GM23338 (cell line): ENCODE measurements at regions not wholly inside any gene's neighbourhood (a gene's known extent, or its start where the extent isn't known, plus 50 kb on each side); places are given as distances from the start of the nearest gene placed in this dataset.

Source experiments
- ATAC-seq: fragments of 200-7000 bp; cut with Tn5 transposase; 3 replicates; pipeline ENCODE4 v1.9.1; 2020
- DNase-seq: peaks from one replicate; pipeline ENCODE4 v3.0.0-alpha.2; 2015; ENCODE audit warnings: low spot score
- H2AFZ ChIP-seq: fragments of 200-600 bp; sonication (generic); 2 replicates; pipeline ENCODE4 v1.8.0; 2016; ENCODE audit warnings: antibody characterized with exemption, mild to moderate bottlenecking, moderate library complexity
- H3F3A ChIP-seq: fragments of 200-600 bp; sonication (generic); replicated peaks from 2 replicates; pipeline ENCODE4 v1.8.0; 2017; ENCODE audit warnings: antibody characterized with exemption, mixed run types, low read depth
- H3K27ac ChIP-seq: fragments of 200-600 bp; sonication (generic); 2 replicates; pipeline ENCODE4 v1.6.1; 2016; ENCODE audit warnings: low read depth
- H3K27me3 ChIP-seq: fragments of 200-600 bp; sonication (generic); 2 replicates; pipeline ENCODE4 v1.8.0; 2016; ENCODE audit warnings: mild to moderate bottlenecking, mixed run types, moderate library complexity; ENCODE audit not compliant: insufficient read depth
- H3K36me3 ChIP-seq: fragments of 200-600 bp; sonication (generic); 2 replicates; pipeline ENCODE4 v1.8.0; 2016; ENCODE audit warnings: mild to moderate bottlenecking; ENCODE audit not compliant: insufficient read depth
- H3K4me1 ChIP-seq: fragments of 200-600 bp; sonication (generic); 2 replicates; pipeline ENCODE4 v1.8.0; 2016; ENCODE audit warnings: mild to moderate bottlenecking, moderate library complexity; ENCODE audit not compliant: insufficient read depth
- H3K4me2 ChIP-seq: fragments of 200-600 bp; sonication (generic); 2 replicates; pipeline ENCODE4 v1.7.1; 2017; ENCODE audit warnings: mixed run types
- H3K4me3 ChIP-seq: fragments of 200-600 bp; sonication (generic); 2 replicates; pipeline ENCODE4 v1.6.1; 2016; ENCODE audit warnings: mixed run types
- H3K79me2 ChIP-seq: fragments of 200-600 bp; sonication (generic); replicated peaks from 2 replicates; pipeline ENCODE4 v1.8.0; 2017; ENCODE audit warnings: mild to moderate bottlenecking; ENCODE audit not compliant: insufficient read depth
- H3K9me2 ChIP-seq: fragments of 200-600 bp; sonication (generic); 2 replicates; pipeline ENCODE4 v1.8.0; 2017; ENCODE audit not compliant: insufficient read depth
- H4K20me1 ChIP-seq: fragments of 200-600 bp; sonication (generic); replicated peaks from 2 replicates; pipeline ENCODE4 v1.8.0; 2017; ENCODE audit warnings: mild to moderate bottlenecking; ENCODE audit not compliant: insufficient read depth
- H3K27ac Mint-ChIP-seq: 2 replicates; pipeline ENCODE4 v1.8.0; 2020; ENCODE audit warnings: inconsistent platforms, mild to moderate bottlenecking, moderate library complexity, mixed read lengths
- H3K27me3 Mint-ChIP-seq: 3 replicates; pipeline ENCODE4 v1.8.0; 2022; ENCODE audit warnings: low read depth, mild to moderate bottlenecking, moderate library complexity, mixed read lengths, inconsistent platforms; ENCODE audit not compliant: insufficient read depth, poor library complexity
- H3K36me3 Mint-ChIP-seq: 3 replicates; pipeline ENCODE4 v1.8.0; 2021; ENCODE audit warnings: low read depth, mild to moderate bottlenecking, inconsistent platforms, moderate library complexity, mixed read lengths
- H3K4me1 Mint-ChIP-seq: 3 replicates; pipeline ENCODE4 v1.8.0; 2020; ENCODE audit warnings: mild to moderate bottlenecking, inconsistent platforms, mixed read lengths
- H3K4me3 Mint-ChIP-seq: 3 replicates; pipeline ENCODE4 v1.8.0; 2021; ENCODE audit warnings: moderate library complexity, mild to moderate bottlenecking, inconsistent platforms, mixed read lengths
- H3K9me3 Mint-ChIP-seq: 3 replicates; pipeline ENCODE4 v1.8.0; 2020; ENCODE audit warnings: moderate library complexity, mild to moderate bottlenecking, inconsistent platforms, mixed read lengths
- EZH2phosphoT487 ChIP-seq: fragments of 200-600 bp; sonication (generic); IDR thresholded peaks from one replicate; pipeline ENCODE4 v1.8.1; 2018; ENCODE audit warnings: antibody characterized with exemption; ENCODE audit not compliant: unreplicated experiment
- ZNF331 ChIP-seq: fragments of 250-450 bp; sonication (Bioruptor Pico); IDR thresholded peaks from 2 replicates; pipeline ENCODE4 v1.5.0; 2020; ENCODE audit warnings: low read depth, mild to moderate bottlenecking, moderate library complexity
- ZNF462 ChIP-seq: fragments of 250-450 bp; sonication (Bioruptor Pico); IDR thresholded peaks from 2 replicates; pipeline ENCODE4 v1.5.0; 2020; ENCODE audit warnings: mild to moderate bottlenecking, moderate library complexity

DNA sequence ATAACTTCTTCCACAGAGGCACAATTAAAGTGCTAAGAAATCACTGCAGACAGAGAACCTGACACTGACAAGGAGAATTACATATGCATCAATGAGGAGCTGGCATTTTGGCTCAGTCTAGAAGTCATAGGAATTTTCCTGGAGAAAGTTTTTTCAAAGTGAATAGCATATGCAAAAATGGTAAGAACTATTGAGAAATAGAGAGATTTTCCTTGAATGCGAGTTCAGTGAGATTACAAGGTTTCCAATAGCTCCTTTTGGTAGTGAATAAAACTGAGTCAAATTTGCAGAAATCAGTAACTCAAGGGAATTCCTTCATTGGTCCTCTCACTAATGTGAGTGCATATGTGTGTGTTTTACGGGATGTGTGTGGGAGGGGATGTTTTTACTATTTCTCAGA, 557.5 kb downstream of the PPARGC1A start:
- ATAC-seq: no peak
- H3K4me1 Mint-ChIP-seq: peaks cover 27% of the 10 kb centered on the region
- no peaks in the 10 kb centered on the region for H3K79me2 ChIP-seq

More for the DNA sequence above, 557.5 kb downstream of the PPARGC1A start:
- Histone ChIP-seq H3K4me2 (no peak overlapping the region), H4K20me1 (no peaks in the 10 kb centered on the region), H3K36me3 (no peaks in the 10 kb centered on the region), H3K4me1 (peaks cover 16% of the 10 kb centered on the region), H3K9me2 (no peaks in the 10 kb centered on the region), H3F3A (no peaks in the 10 kb centered on the region), H3K27ac (no peak overlapping the region), H2AFZ (no peak overlapping the region), H3K4me3 (no peak overlapping the region), H3K27me3 (no peaks in the 10 kb centered on the region)
- H3K27ac Mint-ChIP-seq: no peak overlapping the region
- TF ChIP-seq ZNF331 (CRISPR knock-in tag): no peak
- TF ChIP-seq EZH2phosphoT487: no peak
- no peak for TF ChIP-seq ZNF462 (CRISPR knock-in tag)
- H3K36me3 Mint-ChIP-seq: no peaks in the 10 kb centered on the region
- H3K9me3 Mint-ChIP-seq: no peaks in the 10 kb centered on the region
- H3K4me3 Mint-ChIP-seq: no peak overlapping the region
- H3K27me3 Mint-ChIP-seq: no peaks in the 10 kb centered on the region
- DNase-seq: no peak
